ENCODE measurements at regions not wholly inside any gene's neighbourhood (a gene's known extent, or its start where the extent isn't known, plus 50 kb on each side); places are given as distances from the start of the nearest gene placed in this dataset.

DNA sequence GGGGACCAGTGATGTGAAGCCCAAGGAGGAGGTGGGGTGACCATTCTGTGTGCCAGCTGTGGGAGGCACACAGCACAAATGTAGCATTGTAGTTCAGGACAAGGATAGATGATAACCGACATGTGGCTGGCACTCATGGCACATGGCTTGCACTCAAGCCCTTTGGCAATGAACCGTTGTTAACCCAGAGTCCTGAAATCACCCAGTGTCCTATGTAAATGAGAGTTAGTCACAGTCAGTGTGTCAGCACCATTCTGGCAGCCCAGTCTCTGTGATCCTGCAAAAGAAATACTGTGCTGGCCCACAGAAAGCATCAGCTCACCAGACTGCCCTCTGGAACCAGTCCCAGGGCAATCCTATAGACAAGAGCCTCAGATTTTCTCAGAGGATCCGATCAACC, 339.3 kb downstream of the MID1IP1 start:
- TF ChIP-seq, protein P1, sequence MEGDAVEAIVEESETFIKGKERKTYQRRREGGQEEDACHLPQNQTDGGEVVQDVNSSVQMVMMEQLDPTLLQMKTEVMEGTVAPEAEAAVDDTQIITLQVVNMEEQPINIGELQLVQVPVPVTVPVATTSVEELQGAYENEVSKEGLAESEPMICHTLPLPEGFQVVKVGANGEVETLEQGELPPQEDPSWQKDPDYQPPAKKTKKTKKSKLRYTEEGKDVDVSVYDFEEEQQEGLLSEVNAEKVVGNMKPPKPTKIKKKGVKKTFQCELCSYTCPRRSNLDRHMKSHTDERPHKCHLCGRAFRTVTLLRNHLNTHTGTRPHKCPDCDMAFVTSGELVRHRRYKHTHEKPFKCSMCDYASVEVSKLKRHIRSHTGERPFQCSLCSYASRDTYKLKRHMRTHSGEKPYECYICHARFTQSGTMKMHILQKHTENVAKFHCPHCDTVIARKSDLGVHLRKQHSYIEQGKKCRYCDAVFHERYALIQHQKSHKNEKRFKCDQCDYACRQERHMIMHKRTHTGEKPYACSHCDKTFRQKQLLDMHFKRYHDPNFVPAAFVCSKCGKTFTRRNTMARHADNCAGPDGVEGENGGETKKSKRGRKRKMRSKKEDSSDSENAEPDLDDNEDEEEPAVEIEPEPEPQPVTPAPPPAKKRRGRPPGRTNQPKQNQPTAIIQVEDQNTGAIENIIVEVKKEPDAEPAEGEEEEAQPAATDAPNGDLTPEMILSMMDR (IDR thresholded peaks at IDR 0.05) = no peak
- TF ChIP-seq POLR2A (IDR thresholded peaks at IDR 0.05) = no peak

Data from body of pancreas (tissue), 4 donors.